GM12874 (cell line): ENCODE measurements at regions not wholly inside any gene's neighbourhood (a gene's known extent, or its start where the extent isn't known, plus 50 kb on each side); places are given as distances from the start of the nearest gene placed in this dataset.

Source experiments
- CTCF ChIP-seq: IDR thresholded peaks from 2 replicates; pipeline ENCODE4 v1.5.1; 2011; ENCODE audit warnings: low read depth, mild to moderate bottlenecking, control low read depth, low read length, moderate library complexity; ENCODE audit not compliant: insufficient read depth

DNA sequence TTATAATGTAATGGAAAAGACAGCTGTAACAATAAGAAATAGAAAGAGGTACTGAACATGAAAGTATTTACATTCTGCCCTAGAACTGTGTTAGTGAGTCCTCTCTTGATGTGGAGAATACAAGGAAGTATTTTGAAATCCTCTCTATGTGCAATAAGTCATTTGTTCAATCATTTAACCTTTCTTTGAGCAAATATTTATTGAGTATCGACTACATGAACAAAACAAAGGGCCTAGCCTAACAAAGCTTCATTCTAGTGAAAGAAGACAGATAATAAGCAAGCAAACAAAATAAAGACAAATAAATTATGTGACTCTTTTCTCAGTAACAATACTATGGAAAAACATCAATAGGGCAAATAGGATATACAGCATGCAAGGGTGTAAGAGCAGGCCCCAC, 354.9 kb upstream of the ATP11B start:
- TF ChIP-seq CTCF = no peak

GRCh38 chr3:182440101-182440500, 353.2 kb upstream of the ATP11B start:
- TF ChIP-seq CTCF = no peak

- no peak for TF ChIP-seq CTCF
Observed at GRCh38 chr3:182445576-182445975, 347.7 kb upstream of the ATP11B start.

- TF ChIP-seq CTCF = no peak
Observed at GRCh38 chr3:182450942-182451787, 342.1 kb upstream of the ATP11B start.

DNA sequence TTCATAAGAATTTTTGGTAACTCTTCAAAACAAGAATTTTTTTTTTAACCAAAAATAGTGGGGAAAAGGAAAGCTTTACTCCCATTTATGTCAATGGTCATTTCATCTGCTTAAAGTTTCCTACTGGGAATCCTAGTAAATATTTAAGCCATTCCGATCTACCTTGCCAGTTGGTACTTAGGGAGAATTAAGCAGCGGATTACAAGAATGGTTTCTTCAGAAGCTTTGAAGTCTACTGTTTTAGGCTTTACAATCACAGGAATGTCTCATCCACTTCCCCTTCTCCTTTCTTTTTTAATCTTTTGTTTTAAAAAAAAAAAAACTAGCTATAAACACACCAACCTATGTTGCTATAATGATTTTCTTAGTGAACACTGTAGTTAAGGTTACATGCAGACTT, 341.4 kb upstream of the ATP11B start:
- TF ChIP-seq CTCF = no peak

DNA sequence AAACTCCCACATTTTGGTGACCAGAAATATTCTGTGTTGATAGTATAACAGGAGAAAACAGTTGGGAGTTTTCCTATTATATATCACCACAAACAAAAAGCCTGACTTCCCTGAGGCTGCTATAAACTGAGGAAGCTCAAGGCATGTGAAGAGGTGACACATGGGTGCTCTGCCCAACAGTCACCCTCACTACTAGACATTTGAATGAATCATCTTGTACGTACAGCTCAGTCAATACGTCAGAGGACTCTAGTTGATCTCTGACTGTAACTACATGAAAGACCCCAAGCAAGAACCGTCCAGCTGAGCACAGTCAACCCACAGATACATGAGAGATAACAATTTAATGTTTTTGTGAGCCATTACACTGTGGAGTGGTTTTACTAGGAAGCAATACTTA, 338.3 kb upstream of the ATP11B start:
- TF ChIP-seq CTCF = no peak

DNA sequence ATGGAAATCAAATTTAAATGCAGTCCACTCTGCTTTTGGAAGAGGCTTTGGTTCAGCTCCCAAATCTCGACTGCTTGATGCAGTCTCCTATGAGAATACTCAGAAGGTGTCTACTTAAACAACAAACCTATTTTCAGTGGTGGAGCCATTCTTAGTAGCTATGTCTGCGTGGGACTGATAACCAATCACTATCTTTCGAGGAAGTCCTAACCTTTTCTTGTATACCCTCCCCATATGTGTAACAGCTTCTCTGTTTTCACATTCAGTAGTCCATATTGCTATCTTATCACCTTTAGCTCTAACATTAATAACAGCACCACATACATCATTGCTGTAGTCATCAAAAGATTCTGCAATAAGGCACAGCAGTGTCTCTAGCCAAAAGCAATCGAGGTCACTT, 333.0 kb upstream of the ATP11B start:
- TF ChIP-seq CTCF = no peak

GRCh38 chr3:182462152-182462551, 331.2 kb upstream of the ATP11B start:
- TF ChIP-seq CTCF = no peak
